ENCODE measurements at regions not wholly inside any gene's neighbourhood (a gene's known extent, or its start where the extent isn't known, plus 50 kb on each side); places are given as distances from the start of the nearest gene placed in this dataset.

DNA sequence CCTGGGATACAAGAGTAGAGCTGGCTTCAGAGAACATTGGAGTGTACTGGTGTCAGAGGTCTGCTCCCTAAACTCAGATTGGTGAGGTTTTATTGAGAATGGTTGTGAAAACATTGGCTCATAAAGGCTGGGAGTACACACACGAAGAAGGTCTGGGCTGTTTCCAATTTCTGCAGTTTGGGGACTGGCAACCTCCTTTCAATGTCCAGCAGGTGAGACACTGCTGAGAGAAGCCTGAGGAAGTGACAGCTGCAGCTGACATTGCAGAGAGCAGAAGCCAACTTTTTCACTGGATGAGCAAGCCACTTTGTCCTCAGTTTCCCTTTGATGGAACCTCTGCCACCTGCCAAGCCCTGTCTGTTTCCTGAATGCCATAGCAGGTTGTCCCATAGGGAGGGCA lies 346.6 kb upstream of the SPRED2 start:
- Histone ChIP-seq H2AFZ (replicated peaks; ENCODE audit: low read length, poor library complexity) (no peak overlapping the region), H3K4me1 (ENCODE audit: control insufficient read depth, insufficient read depth, low read length) (no peaks in the 10 kb centered on the region), H2AK5ac (ENCODE audit: low read depth, low read length) (no peak overlapping the region), H2BK15ac (ENCODE audit: low read depth, low read length) (no peak overlapping the region), H2BK120ac (ENCODE audit: low read depth, low read length) (no peak overlapping the region), H3K4me3 (ENCODE audit: insufficient read depth, low read depth, low read length) (no peak overlapping the region), H3K18ac (ENCODE audit: low read depth, low read length) (no peak overlapping the region), H3K27ac (ENCODE audit: insufficient read depth, low read length) (no peak overlapping the region), H3K9ac (ENCODE audit: low read depth, low read length) (no peak overlapping the region), H2BK5ac (ENCODE audit: low read depth, low read length, poor library complexity, severe bottlenecking) (no peak overlapping the region), H3K36me3 (ENCODE audit: control insufficient read depth, insufficient read depth, low read length) (no peaks in the 10 kb centered on the region), H2BK20ac (ENCODE audit: low read depth, low read length) (no peak overlapping the region), H3K4ac (ENCODE audit: low read depth, low read length) (no peak overlapping the region), H4K5ac (ENCODE audit: low read depth, low read length) (no peak overlapping the region), H3K4me2 (ENCODE audit: low read depth, low read length) (no peak overlapping the region), H3K27me3 (ENCODE audit: control insufficient read depth, insufficient read depth, low read length) (peaks cover 2% of the 10 kb centered on the region), H3K9me1 (ENCODE audit: insufficient read depth, low read length) (no peaks in the 10 kb centered on the region), H3K23ac (ENCODE audit: low read depth, low read length) (no peak overlapping the region), H3K79me1 (ENCODE audit: low read depth in 1 of 2, low read length in 2 of 2) (no peaks in the 10 kb centered on the region), H3K14ac (replicated peaks; ENCODE audit: low read depth, low read length) (no peak overlapping the region), H2AK9ac (replicated peaks; ENCODE audit: low read depth, low read length, poor library complexity) (no peak overlapping the region), H3K9me3 (ENCODE audit: control insufficient read depth, insufficient read depth, low read length) (no peaks in the 10 kb centered on the region), H4K20me1 (ENCODE audit: insufficient read depth, low read length) (no peaks in the 10 kb centered on the region), H4K8ac (ENCODE audit: low read depth in 2 of 2, low read length in 2 of 2) (no peak overlapping the region), H3K56ac (ENCODE audit: extremely low read depth, insufficient read depth, low read length) (no peak overlapping the region), H4K91ac (ENCODE audit: insufficient read depth, low read depth, low read length) (no peak overlapping the region)
- 17% methylated on average over 1 of the region's 1 CpG; no CpG with 5 or more reads in 1 of the 2 experiments for WGBS, 2 experiments (ENCODE audit: extremely low coverage in 2 of 2, insufficient read length in 1 of 2)
- CTCF ChIA-PET, result no interaction called here
- BruUV-seq (replicated peaks), result no TSS peak
- POLR2A ChIA-PET (ENCODE audit: unreplicated experiment), result no interaction called here
- TF ChIP-seq RFX5 (IDR thresholded peaks at IDR 0.05; ENCODE audit: low read depth, low read length) (no peak), RCOR1 (IDR thresholded peaks at IDR 0.05; ENCODE audit: insufficient replicate concordance, low read length) (no peak), CHD1 (IDR thresholded peaks at IDR 0.05; ENCODE audit: low read depth, low read length) (no peak), MXI1 (IDR thresholded peaks at IDR 0.05; ENCODE audit: borderline replicate concordance, low read depth, low read length) (no peak), SMC3 (IDR thresholded peaks at IDR 0.05; ENCODE audit: low read depth, low read length) (no peak), MAZ (IDR thresholded peaks at IDR 0.05; ENCODE audit: borderline replicate concordance, low read depth, low read length) (no peak), BHLHE40 (IDR thresholded peaks at IDR 0.05; ENCODE audit: low read depth, low read length) (no peak), NFE2L2 (IDR thresholded peaks at IDR 0.05; ENCODE audit: low read depth, low read length) (no peak), RAD21 (IDR thresholded peaks at IDR 0.05; ENCODE audit: low read length) (no peak), CEBPB (IDR thresholded peaks at IDR 0.05; ENCODE audit: low read depth, low read length) (no peak), FOS (IDR thresholded peaks at IDR 0.05; ENCODE audit: low read depth, low read length) (no peak)
- TF ChIP-seq, protein P1, sequence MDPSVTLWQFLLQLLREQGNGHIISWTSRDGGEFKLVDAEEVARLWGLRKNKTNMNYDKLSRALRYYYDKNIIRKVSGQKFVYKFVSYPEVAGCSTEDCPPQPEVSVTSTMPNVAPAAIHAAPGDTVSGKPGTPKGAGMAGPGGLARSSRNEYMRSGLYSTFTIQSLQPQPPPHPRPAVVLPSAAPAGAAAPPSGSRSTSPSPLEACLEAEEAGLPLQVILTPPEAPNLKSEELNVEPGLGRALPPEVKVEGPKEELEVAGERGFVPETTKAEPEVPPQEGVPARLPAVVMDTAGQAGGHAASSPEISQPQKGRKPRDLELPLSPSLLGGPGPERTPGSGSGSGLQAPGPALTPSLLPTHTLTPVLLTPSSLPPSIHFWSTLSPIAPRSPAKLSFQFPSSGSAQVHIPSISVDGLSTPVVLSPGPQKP (IDR thresholded peaks at IDR 0.05; ENCODE audit: borderline replicate concordance, low read depth, low read length), result no peak
- TF ChIP-seq, protein P2, sequence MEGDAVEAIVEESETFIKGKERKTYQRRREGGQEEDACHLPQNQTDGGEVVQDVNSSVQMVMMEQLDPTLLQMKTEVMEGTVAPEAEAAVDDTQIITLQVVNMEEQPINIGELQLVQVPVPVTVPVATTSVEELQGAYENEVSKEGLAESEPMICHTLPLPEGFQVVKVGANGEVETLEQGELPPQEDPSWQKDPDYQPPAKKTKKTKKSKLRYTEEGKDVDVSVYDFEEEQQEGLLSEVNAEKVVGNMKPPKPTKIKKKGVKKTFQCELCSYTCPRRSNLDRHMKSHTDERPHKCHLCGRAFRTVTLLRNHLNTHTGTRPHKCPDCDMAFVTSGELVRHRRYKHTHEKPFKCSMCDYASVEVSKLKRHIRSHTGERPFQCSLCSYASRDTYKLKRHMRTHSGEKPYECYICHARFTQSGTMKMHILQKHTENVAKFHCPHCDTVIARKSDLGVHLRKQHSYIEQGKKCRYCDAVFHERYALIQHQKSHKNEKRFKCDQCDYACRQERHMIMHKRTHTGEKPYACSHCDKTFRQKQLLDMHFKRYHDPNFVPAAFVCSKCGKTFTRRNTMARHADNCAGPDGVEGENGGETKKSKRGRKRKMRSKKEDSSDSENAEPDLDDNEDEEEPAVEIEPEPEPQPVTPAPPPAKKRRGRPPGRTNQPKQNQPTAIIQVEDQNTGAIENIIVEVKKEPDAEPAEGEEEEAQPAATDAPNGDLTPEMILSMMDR (conservative IDR thresholded peaks at IDR 0.05; ENCODE audit: low read depth, low read length), result no peak
- TF ChIP-seq, protein P3, sequence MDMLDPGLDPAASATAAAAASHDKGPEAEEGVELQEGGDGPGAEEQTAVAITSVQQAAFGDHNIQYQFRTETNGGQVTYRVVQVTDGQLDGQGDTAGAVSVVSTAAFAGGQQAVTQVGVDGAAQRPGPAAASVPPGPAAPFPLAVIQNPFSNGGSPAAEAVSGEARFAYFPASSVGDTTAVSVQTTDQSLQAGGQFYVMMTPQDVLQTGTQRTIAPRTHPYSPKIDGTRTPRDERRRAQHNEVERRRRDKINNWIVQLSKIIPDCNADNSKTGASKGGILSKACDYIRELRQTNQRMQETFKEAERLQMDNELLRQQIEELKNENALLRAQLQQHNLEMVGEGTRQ (IDR thresholded peaks at IDR 0.05; ENCODE audit: low read depth, low read length), result no peak
- in situ Hi-C loops (cut with MboI; ENCODE audit: low sequenced_read_pairs) (no loop called here), intact Hi-C loops (cut with micrococcal nuclease) (no loop called here), dilution Hi-C loops (cut with HindIII; ENCODE audit: low sequenced_read_pairs, unreplicated experiment) (no loop called here)
- DNase-seq (no peak), ATAC-seq (ENCODE audit: low read depth) (no peak)

Measured in IMR-90 (cell line).